WI38 (cell line): ENCODE measurements at regions not wholly inside any gene's neighbourhood (a gene's known extent, or its start where the extent isn't known, plus 50 kb on each side); places are given as distances from the start of the nearest gene placed in this dataset.

Experiments
- H3K4me3 ChIP-seq: 2 replicates; pipeline ENCODE4 v1.5.1; 2011; ENCODE audit warnings: low read depth, mild to moderate bottlenecking, control low read depth, low read length
- TF ChIP-seq, protein P1 (sequence below): IDR thresholded peaks from 2 replicates; pipeline ENCODE4 v1.5.1; 2012; ENCODE audit warnings: low read depth, mild to moderate bottlenecking, control low read depth, low read length

DNA sequence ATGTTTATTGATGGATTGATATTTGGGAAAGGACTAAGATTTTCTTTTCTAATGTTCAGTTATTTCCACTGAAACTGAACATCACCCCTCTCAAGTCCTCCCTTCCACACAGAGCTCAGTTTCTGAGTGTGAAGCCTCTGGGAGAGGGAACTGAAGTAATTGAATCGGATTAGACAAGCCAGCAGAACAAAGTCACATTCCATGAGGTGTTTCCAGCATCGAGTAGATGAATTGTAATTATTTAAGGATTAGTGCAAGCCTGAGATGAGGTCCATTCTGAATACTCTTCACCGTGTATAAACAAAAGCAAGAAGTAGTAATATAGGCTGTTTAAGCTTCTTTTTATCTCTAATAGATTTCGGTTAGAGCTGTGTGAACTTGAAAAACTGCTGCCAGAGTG is 2060.5 kb downstream of the MAT2B start:
- H3K4me3 ChIP-seq, result no peak overlapping the region
- TF ChIP-seq, protein P1, sequence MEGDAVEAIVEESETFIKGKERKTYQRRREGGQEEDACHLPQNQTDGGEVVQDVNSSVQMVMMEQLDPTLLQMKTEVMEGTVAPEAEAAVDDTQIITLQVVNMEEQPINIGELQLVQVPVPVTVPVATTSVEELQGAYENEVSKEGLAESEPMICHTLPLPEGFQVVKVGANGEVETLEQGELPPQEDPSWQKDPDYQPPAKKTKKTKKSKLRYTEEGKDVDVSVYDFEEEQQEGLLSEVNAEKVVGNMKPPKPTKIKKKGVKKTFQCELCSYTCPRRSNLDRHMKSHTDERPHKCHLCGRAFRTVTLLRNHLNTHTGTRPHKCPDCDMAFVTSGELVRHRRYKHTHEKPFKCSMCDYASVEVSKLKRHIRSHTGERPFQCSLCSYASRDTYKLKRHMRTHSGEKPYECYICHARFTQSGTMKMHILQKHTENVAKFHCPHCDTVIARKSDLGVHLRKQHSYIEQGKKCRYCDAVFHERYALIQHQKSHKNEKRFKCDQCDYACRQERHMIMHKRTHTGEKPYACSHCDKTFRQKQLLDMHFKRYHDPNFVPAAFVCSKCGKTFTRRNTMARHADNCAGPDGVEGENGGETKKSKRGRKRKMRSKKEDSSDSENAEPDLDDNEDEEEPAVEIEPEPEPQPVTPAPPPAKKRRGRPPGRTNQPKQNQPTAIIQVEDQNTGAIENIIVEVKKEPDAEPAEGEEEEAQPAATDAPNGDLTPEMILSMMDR, result no peak

DNA sequence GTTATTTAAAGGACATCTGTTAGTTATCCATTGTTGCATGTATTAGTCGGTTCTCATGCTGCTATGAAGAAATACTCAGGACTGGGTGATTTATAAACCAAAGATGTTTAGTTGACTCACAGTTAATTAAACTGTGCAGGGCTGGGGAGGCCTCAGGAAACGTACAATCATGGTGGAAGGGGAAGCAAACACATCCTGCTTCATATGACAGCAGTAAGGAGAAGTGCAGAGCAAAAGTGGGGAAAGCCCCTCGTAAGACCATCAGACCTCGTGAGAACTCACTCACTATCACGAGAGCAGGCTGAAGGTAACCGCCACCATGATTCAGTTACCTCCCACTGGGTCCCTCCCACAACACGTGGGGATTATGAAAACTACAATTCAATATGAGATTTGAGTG is 2064.1 kb downstream of the MAT2B start:
- TF ChIP-seq, protein P1, result no peak
- H3K4me3 ChIP-seq, result no peak overlapping the region

DNA sequence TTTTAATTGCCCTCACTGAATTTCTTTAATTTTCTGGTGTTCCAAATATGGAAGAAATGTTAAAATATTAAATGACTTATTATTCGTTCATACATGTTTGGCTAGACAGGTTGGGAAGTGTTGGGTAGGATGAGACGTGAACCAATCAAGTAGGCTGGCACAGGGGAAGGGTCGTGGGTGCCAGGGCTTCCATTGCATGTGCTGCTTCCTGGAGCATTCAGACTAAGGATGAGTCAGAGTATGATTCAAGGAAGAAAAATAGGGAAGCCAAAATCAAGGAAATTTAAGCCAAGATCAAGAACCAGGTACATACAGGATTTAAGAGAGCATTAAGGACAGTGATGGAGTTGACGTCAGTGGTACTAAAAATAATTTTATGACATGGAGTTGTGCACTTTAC is 2068.0 kb downstream of the MAT2B start:
- H3K4me3 ChIP-seq, result no peak overlapping the region
- TF ChIP-seq, protein P1, result no peak

DNA sequence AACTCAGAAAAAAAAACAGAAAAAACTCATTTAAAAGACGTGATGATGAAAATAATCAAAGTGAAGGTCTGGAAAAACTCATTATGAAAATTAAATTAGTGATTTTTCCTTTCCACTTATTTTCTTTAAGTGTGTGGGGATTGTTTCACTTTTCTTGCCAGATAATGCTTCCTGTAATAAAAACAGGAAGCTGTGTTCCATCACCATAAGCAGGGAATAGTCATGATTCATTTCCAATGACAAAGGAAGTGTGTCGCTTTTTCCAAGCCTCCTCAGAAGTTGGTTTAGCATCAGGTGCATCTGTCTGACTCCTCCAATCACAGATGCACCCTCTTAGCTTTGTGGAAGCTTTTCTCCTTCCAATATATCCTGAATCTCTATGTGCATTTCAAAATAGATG is 2068.7 kb downstream of the MAT2B start:
- H3K4me3 ChIP-seq, result no peak overlapping the region
- TF ChIP-seq, protein P1, result no peak

DNA sequence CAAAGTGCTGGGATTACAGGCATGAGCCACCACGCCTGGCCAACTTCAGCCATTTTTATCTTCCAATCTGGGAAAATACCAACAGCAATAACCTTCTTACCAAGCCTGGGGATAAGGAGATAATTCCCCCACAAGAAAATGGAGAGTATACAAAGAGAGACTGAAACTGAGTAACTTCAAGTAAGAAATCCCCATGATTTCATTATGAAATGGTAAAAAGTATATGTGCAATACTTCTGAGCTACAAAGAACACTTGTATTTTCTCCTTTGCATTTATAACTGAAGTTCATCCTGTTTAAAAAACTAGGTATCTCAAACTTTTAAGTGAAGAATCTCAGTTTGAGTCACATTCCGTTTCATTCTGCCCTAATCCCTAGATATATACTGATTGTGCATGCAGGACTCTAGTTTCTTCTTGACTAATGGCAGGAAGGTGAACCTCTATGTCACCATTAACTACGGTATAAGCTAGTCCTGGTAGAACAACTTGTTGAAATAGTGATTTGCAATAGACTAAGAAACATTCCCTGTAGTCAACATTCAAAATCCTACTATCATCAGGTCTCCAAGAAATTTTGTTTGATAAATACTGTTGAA is 2071.4 kb downstream of the MAT2B start:
- H3K4me3 ChIP-seq, result no peak overlapping the region
- TF ChIP-seq, protein P1, result no peak

DNA sequence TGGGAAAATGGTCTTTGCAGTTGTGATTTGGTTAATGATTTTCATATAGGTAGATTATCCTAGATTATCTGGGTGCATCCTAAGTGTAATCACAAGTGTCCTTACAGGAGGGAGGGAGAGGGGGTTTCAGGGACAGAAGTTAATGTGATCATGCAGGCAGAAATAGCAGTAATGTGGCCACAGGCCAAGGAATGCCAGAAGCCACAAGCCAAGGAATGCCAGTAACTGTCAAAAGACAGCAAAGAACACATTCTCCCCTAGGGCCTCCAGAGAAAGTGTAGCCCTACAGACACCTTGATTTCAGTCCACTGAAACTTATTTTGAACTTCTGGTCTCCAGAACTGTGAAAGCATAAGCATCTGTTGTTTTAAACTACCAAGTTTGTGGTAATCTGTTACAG is 2074.5 kb downstream of the MAT2B start:
- TF ChIP-seq, protein P1, result no peak
- no peak overlapping the region for H3K4me3 ChIP-seq

DNA sequence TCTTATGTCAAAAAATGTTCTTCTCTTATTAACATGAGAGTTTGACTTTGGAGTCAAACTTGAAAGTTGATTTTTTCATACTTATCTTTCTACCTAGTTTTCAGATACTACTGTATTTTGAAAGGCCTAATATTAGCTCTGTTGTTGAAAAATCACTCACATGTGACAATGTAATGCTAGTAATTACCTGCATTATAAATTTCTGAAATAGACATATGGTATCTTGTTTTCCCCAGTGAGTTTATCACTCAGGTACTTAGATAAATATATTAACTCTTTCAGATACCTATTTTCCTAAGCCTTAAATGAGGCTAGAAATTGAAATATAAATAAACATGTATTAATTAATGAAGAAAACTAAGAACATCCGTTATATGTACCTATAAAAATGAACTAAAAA is 2089.3 kb downstream of the MAT2B start:
- H3K4me3 ChIP-seq, result no peak overlapping the region
- TF ChIP-seq, protein P1, result no peak
